IMR-90 (cell line): ENCODE measurements at regions not wholly inside any gene's neighbourhood (a gene's known extent, or its start where the extent isn't known, plus 50 kb on each side); places are given as distances from the start of the nearest gene placed in this dataset.
A peak's percentile ranks its signal among the peaks of the same experiment; 100 is the strongest.

Source experiments
- ATAC-seq: fragments of 200-7000 bp; cut with Tn5 transposase; 2 replicates; pipeline ENCODE4 v1.9.1; 2020; ENCODE audit warnings: low read depth, mild to moderate bottlenecking, moderate library complexity
- BruUV-seq: library from RNA; stranded (reverse); fragments of 400-500 nt; replicated peaks from 2 replicates; lab custom pipeline; 2021; lab: Mats Ljungman, UMichigan
- CTCF ChIA-PET: fragments of 300-600 bp; formaldehyde crosslinking; extraction: SDS; loops from one replicate; lab custom pipeline; 2021; ENCODE audit warnings: antibody characterized with exemption; lab: Yijun Ruan, JAX
- POLR2A ChIA-PET: fragments of 300-600 bp; sonication (Branson Sonifier 250); formaldehyde crosslinking; loops from one replicate; lab custom pipeline; 2022; ENCODE audit warnings: antibody characterized with exemption; ENCODE audit not compliant: unreplicated experiment; lab: Charles Lee
- DNase-seq: peaks from one replicate; pipeline ENCODE4 v3.0.0; 2013
- H2AFZ ChIP-seq: replicated peaks from 2 replicates; pipeline ENCODE3; 2013; ENCODE audit warnings: low read length, mild to moderate bottlenecking; ENCODE audit not compliant: poor library complexity
- H2AK5ac ChIP-seq: 2 replicates; pipeline ENCODE4 v1.6.1; 2013; ENCODE audit warnings: low read depth, low read length, inconsistent platforms
- H2AK9ac ChIP-seq: replicated peaks from 2 replicates; pipeline ENCODE3; 2013; ENCODE audit warnings: mild to moderate bottlenecking, low read depth, low read length, moderate library complexity; ENCODE audit not compliant: poor library complexity
- H2BK120ac ChIP-seq: 2 replicates; pipeline ENCODE4 v1.6.1; 2013; ENCODE audit warnings: low read depth, low read length, inconsistent platforms
- H2BK15ac ChIP-seq: 3 replicates; pipeline ENCODE4 v1.6.1; 2013; ENCODE audit warnings: low read depth, low read length, inconsistent platforms
- H2BK20ac ChIP-seq: 2 replicates; pipeline ENCODE4 v1.6.1; 2013; ENCODE audit warnings: low read depth, mild to moderate bottlenecking, inconsistent platforms, low read length, moderate library complexity
- H2BK5ac ChIP-seq: 2 replicates; pipeline ENCODE4 v1.6.1; 2013; ENCODE audit warnings: mild to moderate bottlenecking, low read depth, low read length, inconsistent platforms; ENCODE audit not compliant: poor library complexity, severe bottlenecking
- H3K14ac ChIP-seq: replicated peaks from 2 replicates; pipeline ENCODE4 v1.6.1; 2013; ENCODE audit warnings: low read depth, low read length, inconsistent platforms
- H3K18ac ChIP-seq: 2 replicates; pipeline ENCODE4 v1.6.1; 2013; ENCODE audit warnings: low read depth, low read length, control low read depth
- H3K23ac ChIP-seq: 2 replicates; pipeline ENCODE4 v1.6.1; 2013; ENCODE audit warnings: low read depth, low read length, inconsistent platforms
- H3K27ac ChIP-seq: 2 replicates; pipeline ENCODE4 v1.5.1; 2013; ENCODE audit warnings: mild to moderate bottlenecking, control low read depth, low read length; ENCODE audit not compliant: insufficient read depth
- H3K27me3 ChIP-seq: 2 replicates; pipeline ENCODE4 v1.6.1; 2013; ENCODE audit warnings: low read length; ENCODE audit not compliant: control insufficient read depth, insufficient read depth
- H3K36me3 ChIP-seq: 2 replicates; pipeline ENCODE4 v1.6.1; 2013; ENCODE audit warnings: low read length, mixed read lengths; ENCODE audit not compliant: control insufficient read depth, insufficient read depth
- H3K4ac ChIP-seq: 2 replicates; pipeline ENCODE4 v1.6.1; 2013; ENCODE audit warnings: low read depth, low read length, inconsistent platforms
- H3K4me1 ChIP-seq: 2 replicates; pipeline ENCODE4 v1.6.1; 2013; ENCODE audit warnings: low read length, mixed read lengths; ENCODE audit not compliant: control insufficient read depth, insufficient read depth
- H3K4me2 ChIP-seq: 2 replicates; pipeline ENCODE4 v1.6.1; 2013; ENCODE audit warnings: low read depth, mild to moderate bottlenecking, control low read depth, low read length, moderate library complexity
- H3K4me3 ChIP-seq: 2 replicates; pipeline ENCODE4 v1.5.1; 2013; ENCODE audit warnings: low read depth, mild to moderate bottlenecking, control low read depth, low read length, moderate library complexity; ENCODE audit not compliant: insufficient read depth
- H3K56ac ChIP-seq: 2 replicates; pipeline ENCODE4 v1.6.1; 2013; ENCODE audit warnings: low read length, inconsistent platforms; ENCODE audit not compliant: insufficient read depth; ENCODE audit errors: extremely low read depth
- H3K79me1 ChIP-seq, 2 experiments: 2 replicates each; pipeline ENCODE4 v1.6.1; 2013; ENCODE audit warnings: low read length in 2 of 2, inconsistent platforms in 1 of 2, low read depth in 1 of 2
- H3K9ac ChIP-seq: 2 replicates; pipeline ENCODE4 v1.6.1; 2013; ENCODE audit warnings: low read depth, low read length, control low read depth
- H3K9me1 ChIP-seq: 2 replicates; pipeline ENCODE4 v1.6.1; 2013; ENCODE audit warnings: low read length, inconsistent platforms; ENCODE audit not compliant: insufficient read depth
- H3K9me3 ChIP-seq: 2 replicates; pipeline ENCODE4 v1.6.1; 2013; ENCODE audit warnings: low read length; ENCODE audit not compliant: control insufficient read depth, insufficient read depth
- H4K20me1 ChIP-seq: 2 replicates; pipeline ENCODE4 v1.6.1; 2013; ENCODE audit warnings: low read length, inconsistent platforms; ENCODE audit not compliant: insufficient read depth
- H4K5ac ChIP-seq: 2 replicates; pipeline ENCODE4 v1.6.1; 2013; ENCODE audit warnings: mild to moderate bottlenecking, low read depth, low read length, control low read depth
- H4K8ac ChIP-seq, 2 experiments: 2 replicates each; pipeline ENCODE4 v1.6.1; 2013; ENCODE audit warnings: low read depth in 2 of 2, low read length in 2 of 2, control low read depth in 1 of 2, inconsistent platforms in 1 of 2
- H4K91ac ChIP-seq: 2 replicates; pipeline ENCODE4 v1.6.1; 2013; ENCODE audit warnings: low read depth, low read length, inconsistent platforms; ENCODE audit not compliant: insufficient read depth
- BHLHE40 ChIP-seq: fragments of 150-350 bp; IDR thresholded peaks from 2 replicates; pipeline ENCODE4 v1.6.1; 2016; ENCODE audit warnings: mild to moderate bottlenecking, low read depth, low read length
- CEBPB ChIP-seq: IDR thresholded peaks from 2 replicates; pipeline ENCODE4 v1.6.1; 2012; ENCODE audit warnings: low read depth, low read length, improper control_type of control experiment
- CHD1 ChIP-seq: IDR thresholded peaks from 2 replicates; pipeline ENCODE4 v1.6.1; 2012; ENCODE audit warnings: low read depth, low read length, improper control_type of control experiment
- CTCF ChIP-seq: conservative IDR thresholded peaks from 2 replicates; pipeline ENCODE4 v1.5.1; 2012; ENCODE audit warnings: mild to moderate bottlenecking, low read depth, low read length, improper control_type of control experiment
- ELK1 ChIP-seq: fragments of 150-350 bp; IDR thresholded peaks from 2 replicates; pipeline ENCODE4 v1.6.1; 2016; ENCODE audit warnings: low read depth, mild to moderate bottlenecking, low read length, moderate library complexity, borderline replicate concordance
- FOS ChIP-seq: fragments of 150-350 bp; IDR thresholded peaks from 2 replicates; pipeline ENCODE4 v1.6.1; 2016; ENCODE audit warnings: low read depth, low read length
- MXI1 ChIP-seq: IDR thresholded peaks from 2 replicates; pipeline ENCODE4 v1.6.1; 2012; ENCODE audit warnings: low read depth, mild to moderate bottlenecking, low read length, moderate library complexity, borderline replicate concordance
- NFE2L2 ChIP-seq: fragments of 150-350 bp; IDR thresholded peaks from 2 replicates; pipeline ENCODE4 v1.6.1; 2016; ENCODE audit warnings: low read depth, mild to moderate bottlenecking, low read length
- RFX5 ChIP-seq: IDR thresholded peaks from 2 replicates; pipeline ENCODE4 v1.8.0; 2012; ENCODE audit warnings: low read depth, mild to moderate bottlenecking, low read length, moderate library complexity
- WGBS, 2 experiments: methylation state at CpG; one replicate each; pipeline versions ENCODE4 v1.1.5 to v1.1.7; 2013; ENCODE audit warnings: missing lambda C conversion rate in 2 of 2; ENCODE audit not compliant: insufficient read length in 1 of 2; ENCODE audit errors: extremely low coverage in 2 of 2; 5-methylcytosine and 5-hydroxymethylcytosine counted together
- dilution Hi-C: fragments of 300-500 bp; cut with HindIII; formaldehyde crosslinking; loops from one replicate; pipeline ENCODE4 v1.14.3; 2018; ENCODE audit warnings: low sequenced_read_pairs; ENCODE audit not compliant: unreplicated experiment
- in situ Hi-C: fragments of 300-500 bp; cut with MboI; formaldehyde crosslinking; loops from 3 replicates; pipeline ENCODE4 v1.14.3; 2019; ENCODE audit warnings: low sequenced_read_pairs, inconsistent platforms, mixed read lengths
- intact Hi-C: fragments of 100-400 bp; cut with micrococcal nuclease; formaldehyde crosslinking; loops from 2 replicates; pipeline ENCODE4 v1.10.0; 2022

- Histone ChIP-seq H2BK5ac (no peak overlapping the region), H3K4ac (no peak overlapping the region), H3K4me1 (peaks cover 5% of the 10 kb centered on the region; the same call in 1 of the 2 replicates), H3K9me1 (no peaks in the 10 kb centered on the region), H3K23ac (no peak overlapping the region), H3K4me3 (no peak overlapping the region), H2AFZ (peak overlapping the region; percentile 78), H4K8ac (no peak overlapping the region), H3K36me3 (no peaks in the 10 kb centered on the region), H3K27ac (no peak overlapping the region), H4K20me1 (no peaks in the 10 kb centered on the region), H2AK5ac (peak overlapping the region; percentile 43; the same call in 1 of the 2 replicates), H2BK120ac (0 out of 2 replicates have a peak overlapping the region, but pooled peaks have one; percentile 22), H2BK15ac (no peak overlapping the region), H3K14ac (no peak overlapping the region), H3K56ac (no peak overlapping the region), H3K18ac (no peak overlapping the region), H2BK20ac (no peak overlapping the region), H3K9ac (no peak overlapping the region), H3K79me1 (no peaks in the 10 kb centered on the region), H2AK9ac (no peak overlapping the region), H4K91ac (no peak overlapping the region), H3K27me3 (no peaks in the 10 kb centered on the region), H3K9me3 (no peaks in the 10 kb centered on the region), H3K4me2 (no peak overlapping the region), H4K5ac (no peak overlapping the region)
- ChIA-PET POLR2A (no interaction called here), CTCF (no interaction called here)
- ATAC-seq (peak; percentile 28; the same call in 1 of the 2 replicates), DNase-seq (no peak)
- dilution Hi-C loops (no loop called here), intact Hi-C loops (no loop called here), in situ Hi-C loops (no loop called here)
- no peak for TF ChIP-seq CTCF
- TF ChIP-seq CHD1: no peak
- TF ChIP-seq BHLHE40: no peak
- TF ChIP-seq RFX5: no peak
- TF ChIP-seq ELK1: no peak
- no peak for TF ChIP-seq MXI1
- TF ChIP-seq CEBPB: no peak
- TF ChIP-seq NFE2L2: no peak
- TF ChIP-seq FOS: no peak
- BruUV-seq: no TSS peak
- 29% methylated on average over 6 of the region's 9 CpGs; no CpG with 5 or more reads in 1 of the 2 experiments for WGBS, 2 experiments
These were observed 116.5 kb upstream of the MSX2 start for GRCh38 chr5:174607916-174608315.
